D341Med (cell line): ENCODE measurements at regions not wholly inside any gene's neighbourhood (a gene's known extent, or its start where the extent isn't known, plus 50 kb on each side); places are given as distances from the start of the nearest gene placed in this dataset.

Experiments used
- DNase-seq: peaks from one replicate; pipeline ENCODE4 v3.0.0; 2012; ENCODE audit warnings: low spot score

- DNase-seq: no peak
Observed at GRCh38 chr14:38847161-38847560, 255.9 kb downstream of the SEC23A start.

GRCh38 chr14:38839694-38840365 is 263.2 kb downstream of the SEC23A start:
- no peak for DNase-seq

GRCh38 chr14:38838979-38839323 is 264.1 kb downstream of the SEC23A start:
- no peak for DNase-seq

GRCh38 chr14:38838049-38838978 is 264.7 kb downstream of the SEC23A start:
- no peak for DNase-seq

GRCh38 chr14:38837343-38838048 is 265.5 kb downstream of the SEC23A start:
- no peak for DNase-seq

DNA sequence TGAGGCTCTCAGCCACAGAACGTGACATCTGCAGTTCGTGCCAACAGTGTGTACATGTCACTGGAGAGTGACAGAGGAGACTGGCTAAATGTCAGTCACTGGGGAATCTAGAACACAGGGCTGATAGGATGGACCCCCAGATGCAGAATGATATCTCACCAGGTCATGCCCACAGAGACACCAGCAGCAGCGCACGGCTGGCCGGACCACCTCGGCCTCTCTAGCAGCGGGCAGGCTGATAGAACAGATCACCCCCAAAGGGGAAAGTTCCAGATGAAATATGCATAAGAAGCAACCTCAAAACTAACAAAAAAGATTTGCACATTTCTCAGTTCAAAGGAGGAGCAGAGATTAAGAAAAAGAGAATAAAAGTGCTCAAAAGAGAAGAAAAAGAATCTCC is 266.5 kb downstream of the SEC23A start:
- no peak for DNase-seq

- no peak for DNase-seq
Observed at GRCh38 chr14:38835874-38836273, 267.2 kb downstream of the SEC23A start.

DNA sequence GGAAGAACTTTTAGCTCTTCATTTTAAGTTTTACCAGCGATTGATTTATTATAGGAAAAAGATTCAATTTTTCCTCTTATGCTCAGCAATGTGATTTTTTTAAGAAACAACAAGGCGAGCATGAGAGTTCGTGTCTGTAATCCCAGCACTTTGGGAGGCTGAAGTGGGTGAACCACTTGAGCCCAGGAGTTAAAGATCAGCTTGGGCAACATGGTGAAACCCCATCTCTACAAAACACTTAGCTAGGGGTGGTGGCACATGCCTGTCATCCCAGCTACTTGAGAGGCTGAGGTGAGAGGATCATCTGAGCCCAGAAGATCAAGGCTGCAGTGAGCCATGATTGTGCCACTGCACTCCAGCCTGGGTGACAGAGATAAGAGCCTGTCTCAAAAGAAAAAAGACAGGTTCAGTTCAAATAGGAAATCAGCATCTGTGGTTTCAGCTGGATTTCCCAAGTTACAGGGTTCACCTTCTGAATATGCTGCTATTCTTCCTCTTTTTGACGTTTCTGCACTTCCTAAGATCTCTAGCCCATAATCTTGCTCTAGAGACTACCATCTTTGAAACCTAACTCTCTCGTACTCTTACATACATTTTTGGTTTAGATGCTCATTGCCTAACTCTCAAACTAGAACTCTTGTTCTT is 274.7 kb downstream of the SEC23A start:
- DNase-seq: no peak

DNA sequence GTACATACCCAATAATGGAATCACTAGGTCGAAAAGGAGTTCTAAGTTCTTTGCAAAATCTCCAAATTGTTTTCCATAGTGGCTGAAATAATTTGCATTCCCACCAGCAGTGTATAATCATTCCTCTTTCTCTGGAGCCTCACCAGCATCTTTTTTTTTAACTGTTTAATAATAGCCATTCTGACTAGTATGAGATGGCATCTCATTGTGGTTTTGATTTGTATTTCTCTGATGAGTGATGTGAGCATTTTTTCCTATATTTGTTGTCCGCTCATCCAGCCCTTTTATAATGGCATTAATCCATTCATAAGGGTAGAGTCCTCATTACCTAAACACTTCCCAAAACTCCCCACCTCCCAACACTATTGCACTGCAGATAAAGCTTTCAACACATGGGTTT is 278.3 kb downstream of the SEC23A start:
- no peak for DNase-seq

GRCh38 chr14:38818555-38818954 is 284.5 kb downstream of the SEC23A start:
- no peak for DNase-seq

DNA sequence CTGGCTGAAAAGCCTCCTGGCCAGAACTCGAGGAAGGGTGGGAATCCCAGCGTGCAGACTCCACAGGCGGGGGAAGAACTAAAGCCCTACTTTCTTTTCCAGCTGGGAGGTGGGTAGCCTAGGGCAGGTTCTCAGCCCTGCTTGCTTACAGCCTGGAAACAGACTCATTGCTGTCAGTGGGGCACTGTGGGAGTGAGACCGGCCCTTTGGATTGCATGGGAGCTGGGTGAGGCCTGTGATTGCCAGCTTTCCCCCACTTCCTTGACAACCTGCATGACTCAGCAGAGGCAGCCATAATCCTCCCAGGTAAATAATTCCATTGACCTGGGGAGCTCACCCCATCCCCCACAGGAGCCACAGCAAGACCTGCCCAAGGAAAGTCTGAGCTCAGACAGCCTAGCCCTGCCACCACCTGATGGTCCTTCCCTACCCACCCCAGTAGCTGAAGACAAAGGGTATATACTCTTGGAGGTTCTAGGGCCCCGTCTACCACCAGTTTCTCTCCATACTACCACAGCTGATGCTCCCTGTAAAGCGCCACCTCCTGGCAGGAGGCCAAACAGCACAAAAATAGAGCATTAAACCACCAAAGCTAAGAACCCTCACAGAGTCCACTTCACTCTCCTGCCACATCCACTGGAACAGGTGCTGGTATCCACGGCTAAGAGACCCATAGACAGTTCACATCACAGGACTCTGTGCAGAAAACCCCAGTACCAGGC is 294.1 kb downstream of the SEC23A start:
- no peak for DNase-seq

DNA sequence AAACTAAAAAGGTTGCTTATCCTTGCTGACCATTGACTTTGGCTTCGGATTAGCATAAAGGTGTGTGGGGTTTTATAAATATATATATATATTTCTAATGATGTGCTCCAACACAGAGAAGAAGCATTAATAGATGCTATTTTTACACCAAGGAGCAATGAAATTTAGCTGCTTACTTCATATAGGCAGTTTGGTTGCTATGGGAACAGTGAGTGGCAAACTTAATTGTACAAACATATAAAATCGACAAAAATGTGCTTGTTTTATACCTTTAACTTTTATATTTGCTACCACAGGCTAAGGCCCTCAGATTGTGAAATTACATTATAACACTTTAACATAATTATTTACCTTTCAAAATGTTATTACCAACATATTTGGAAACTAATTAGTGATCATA is 303.4 kb downstream of the SEC23A start:
- no peak for DNase-seq

GRCh38 chr14:38794677-38795076 is 308.4 kb downstream of the SEC23A start:
- DNase-seq: no peak

DNA sequence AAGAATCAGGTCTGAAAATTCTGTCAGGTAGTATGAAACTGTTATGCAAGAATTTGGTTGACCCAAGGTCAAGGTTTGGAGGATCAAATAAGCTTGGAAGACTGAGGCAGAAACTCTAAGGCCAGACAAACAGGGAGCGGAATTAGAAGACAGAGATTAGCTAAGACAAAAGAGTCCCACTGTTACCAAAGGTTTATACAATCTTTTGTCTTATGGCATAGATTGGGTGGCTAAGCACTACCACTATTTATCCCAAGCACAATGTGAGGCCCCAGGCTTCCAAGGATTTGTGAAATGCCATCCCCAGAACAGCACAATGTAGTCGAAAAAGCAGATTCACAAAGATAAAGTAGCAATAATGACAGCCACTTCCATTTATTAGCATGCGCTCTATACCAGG is 311.2 kb downstream of the SEC23A start:
- DNase-seq: no peak

DNA sequence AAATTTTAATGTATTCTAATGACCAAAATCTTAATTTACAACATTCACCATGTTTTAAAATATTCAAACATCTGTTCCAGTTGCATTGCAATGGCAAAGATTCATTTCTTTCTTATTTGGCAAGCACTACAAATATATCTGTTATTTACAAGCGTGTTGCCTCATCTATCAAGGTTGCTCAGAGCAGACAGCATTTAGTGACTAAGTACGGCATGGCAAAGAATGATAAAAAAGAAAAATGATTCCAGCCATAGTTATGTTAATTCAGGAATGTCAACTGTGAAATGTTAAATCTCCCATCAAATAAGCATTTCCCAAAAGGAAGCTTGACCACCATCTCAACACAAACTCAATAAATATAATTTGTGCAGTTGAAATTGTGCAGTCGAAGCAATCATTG is 312.1 kb downstream of the SEC23A start:
- DNase-seq: no peak

DNA sequence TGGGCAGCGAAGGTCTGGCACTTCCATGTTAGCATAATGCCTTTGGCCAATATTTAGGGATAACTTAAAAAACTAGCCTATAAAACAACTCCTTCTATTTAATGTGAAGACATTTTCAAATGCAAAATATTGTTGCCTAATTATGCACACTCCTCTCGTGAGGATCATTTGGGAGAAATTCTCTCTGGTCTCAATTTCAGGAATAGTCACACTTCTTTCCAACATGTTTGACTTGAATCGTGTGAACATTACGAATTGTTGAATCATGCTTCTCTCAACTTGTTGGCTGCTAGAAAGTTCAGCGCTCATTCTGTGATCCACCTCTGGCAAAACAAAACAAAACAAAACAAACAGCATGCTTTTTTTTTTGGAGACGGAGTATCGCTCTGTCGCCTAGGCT is 313.2 kb downstream of the SEC23A start:
- no peak for DNase-seq

GRCh38 chr14:38788060-38788459 is 315.0 kb downstream of the SEC23A start:
- no peak for DNase-seq

- no peak for DNase-seq
Observed at GRCh38 chr14:38786921-38787320, 316.1 kb downstream of the SEC23A start.

DNA sequence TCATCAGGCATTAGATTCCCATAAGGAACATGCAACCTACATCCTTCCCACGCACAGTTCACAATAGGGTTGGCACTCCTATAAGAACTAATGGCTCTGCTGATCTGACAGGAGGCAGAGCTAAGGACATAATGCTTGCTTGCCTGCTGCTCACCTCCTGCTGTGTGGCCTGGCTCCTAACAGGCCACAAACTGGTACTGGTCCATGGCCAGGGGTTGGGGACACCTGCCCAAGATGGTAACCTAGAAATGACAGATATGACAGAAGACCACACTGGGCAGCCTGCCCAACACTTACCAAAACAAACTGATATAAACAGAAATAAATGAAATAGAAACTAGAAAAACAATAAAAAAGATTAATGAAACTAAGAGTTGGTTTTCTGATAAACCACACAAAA is 325.6 kb downstream of the SEC23A start:
- no peak for DNase-seq

DNA sequence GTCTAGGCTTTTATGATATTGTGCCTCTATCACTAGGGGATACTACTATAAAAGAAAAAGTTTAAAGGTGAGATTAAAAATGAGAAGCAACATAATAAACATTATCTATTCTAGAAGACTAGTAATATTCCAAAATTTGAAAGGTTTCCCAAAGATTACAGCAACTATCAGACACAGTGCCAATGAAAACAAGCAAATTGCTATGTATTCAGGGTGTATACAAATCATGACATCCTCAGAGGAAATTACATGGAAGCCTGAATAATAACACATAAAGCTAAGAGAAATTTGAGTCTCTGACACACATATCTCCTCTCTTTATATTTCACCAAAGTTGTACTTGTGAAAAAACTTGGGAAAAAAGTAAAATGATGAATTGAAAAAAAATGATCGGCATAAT is 327.0 kb downstream of the SEC23A start:
- no peak for DNase-seq

DNA sequence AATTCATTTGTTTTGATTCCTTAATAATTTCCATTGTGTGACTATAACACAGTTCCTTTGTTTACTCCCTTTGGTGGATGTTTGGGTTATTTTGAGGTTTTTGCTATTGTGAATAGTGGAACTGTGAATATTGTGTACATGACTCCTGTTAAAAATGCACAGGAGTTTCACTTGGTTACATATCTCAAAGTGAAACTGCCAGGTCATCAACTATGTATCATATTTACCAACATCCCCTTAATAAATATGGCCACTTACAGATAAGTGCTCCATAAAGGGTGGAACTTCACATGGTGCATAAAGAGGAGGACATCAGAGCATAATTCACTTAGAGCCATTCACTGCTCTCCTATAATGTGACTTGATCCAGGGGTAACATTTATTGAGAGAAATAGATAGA is 328.9 kb downstream of the SEC23A start:
- DNase-seq: no peak

- no peak for DNase-seq
Observed at GRCh38 chr14:38770251-38770650, 332.8 kb downstream of the SEC23A start.
